ENCODE measurements at regions not wholly inside any gene's neighbourhood (a gene's known extent, or its start where the extent isn't known, plus 50 kb on each side); places are given as distances from the start of the nearest gene placed in this dataset.
"Not testable (repeated sequence)": the region's sequence is repeated elsewhere in the genome, so short reads cannot be mapped to it uniquely, and the experiment has no call there.

DNA sequence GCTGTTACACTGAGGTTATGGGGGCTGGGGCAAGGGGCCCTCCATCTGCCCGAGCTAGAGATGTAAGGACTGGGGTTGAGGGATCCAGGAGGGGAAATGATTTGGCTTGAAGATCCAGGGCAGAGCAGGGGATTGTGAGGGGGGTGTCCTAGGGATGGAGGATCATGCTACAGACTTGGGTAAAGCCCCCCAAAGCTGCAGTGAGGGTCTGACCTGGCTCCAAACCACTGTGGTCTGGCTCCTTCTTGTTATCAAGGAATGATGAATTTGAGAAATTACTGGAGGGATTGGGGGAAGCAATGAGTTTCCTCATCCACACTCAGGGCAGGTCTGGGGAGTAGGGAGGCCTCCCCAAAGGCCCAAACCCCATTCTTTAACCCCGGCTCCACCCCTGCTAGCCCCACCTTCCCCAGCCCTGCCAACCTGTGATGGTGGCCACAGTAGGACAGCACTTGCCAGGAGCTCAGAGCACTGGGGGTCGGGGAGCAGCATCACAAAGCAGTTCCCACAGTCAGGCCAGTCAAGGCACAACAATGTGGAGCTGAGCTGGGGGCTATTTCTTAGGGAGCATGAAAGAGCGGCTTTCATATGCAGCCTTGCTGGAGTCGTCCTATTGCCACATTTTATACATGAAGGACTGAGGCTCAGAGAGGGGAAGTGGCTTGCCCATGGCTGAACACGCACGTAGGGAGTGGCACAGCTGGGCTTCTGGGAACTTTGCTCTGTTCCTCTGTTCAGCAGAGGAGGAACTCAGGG, 165.5 kb downstream of the EFNB1 start:
- no peak for DNase-seq

DNA sequence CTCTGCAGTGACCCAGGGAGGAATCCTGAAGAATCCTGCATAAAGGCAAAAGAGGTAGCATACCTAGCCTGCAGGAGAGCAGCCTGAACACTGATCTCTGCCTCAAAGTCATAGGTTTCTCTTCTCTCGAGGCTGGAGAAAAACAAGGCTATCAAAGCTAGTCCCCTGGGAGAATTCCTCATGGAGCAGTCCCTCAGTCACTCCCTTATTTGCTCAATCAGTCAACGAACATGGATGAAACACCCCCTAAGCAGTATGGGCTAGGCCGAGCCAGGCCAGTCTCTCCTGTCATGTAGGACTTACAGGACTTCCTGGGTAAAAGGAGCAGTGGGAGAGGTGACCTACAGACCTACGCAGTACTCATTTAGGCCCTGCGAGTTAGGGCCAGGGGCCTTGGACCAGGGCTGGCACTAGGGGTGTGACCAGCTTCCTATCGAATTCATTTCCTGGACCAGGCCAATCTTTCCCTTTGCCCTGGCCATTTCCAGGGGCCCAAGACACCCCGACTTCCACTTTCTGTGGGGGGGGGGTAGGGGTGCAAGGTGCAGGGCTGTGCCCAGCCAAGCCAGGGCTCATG, 164.1 kb downstream of the EFNB1 start:
- DNase-seq: no peak

DNA sequence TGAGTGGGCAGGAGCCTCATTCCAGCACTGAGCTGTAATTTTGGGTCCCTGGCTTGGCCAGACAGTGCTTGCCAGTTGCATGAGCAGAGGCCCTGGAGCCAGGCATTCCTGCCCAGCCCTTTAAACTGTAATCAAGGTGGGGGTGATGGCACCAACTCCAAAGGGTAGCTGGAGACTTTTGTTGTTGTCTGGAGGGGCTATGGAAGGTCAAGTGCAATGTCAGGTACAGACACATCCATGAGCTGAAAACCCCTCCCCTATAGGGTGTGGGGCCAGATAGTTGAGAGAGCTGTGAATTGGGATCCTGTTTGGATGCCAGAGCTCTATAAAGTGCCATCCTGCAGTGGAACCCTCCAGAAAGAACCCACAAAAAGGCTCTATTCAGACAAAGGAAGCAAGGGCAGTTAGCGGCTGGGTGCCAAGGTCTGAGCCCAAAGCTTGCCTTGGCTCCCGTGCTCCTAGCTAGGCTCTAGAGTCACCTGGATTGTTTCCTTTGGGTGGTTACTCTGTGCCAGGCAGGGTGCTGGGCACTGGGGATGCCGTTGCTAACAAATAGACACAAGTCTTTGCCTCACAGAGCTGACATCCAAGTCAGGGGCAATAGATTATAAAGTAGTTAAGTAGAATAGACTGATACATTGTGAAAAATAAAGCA, 163.0 kb downstream of the EFNB1 start:
- no peak for DNase-seq

DNA sequence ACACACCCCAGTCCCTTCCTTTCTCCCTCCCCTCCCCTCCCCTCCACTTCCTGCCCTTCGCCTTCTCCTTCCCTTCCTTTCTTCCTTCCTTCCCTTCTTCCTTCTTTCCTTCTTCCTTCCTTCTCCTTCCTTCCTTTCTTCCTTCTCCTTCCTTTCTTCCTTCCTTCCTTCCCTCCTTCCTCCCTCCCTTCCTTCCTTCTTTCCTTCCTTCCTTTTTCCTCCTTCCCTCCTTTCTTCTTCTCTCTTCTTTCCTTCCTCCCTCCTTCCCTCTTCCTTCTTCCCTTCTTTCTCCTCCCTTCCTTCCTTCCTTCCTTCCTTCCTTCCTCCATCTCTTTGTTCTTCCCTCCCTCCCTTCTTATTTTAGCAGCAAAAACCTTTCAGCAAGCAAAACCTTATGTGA, 162.1 kb downstream of the EFNB1 start:
- DNase-seq: no peak

DNA sequence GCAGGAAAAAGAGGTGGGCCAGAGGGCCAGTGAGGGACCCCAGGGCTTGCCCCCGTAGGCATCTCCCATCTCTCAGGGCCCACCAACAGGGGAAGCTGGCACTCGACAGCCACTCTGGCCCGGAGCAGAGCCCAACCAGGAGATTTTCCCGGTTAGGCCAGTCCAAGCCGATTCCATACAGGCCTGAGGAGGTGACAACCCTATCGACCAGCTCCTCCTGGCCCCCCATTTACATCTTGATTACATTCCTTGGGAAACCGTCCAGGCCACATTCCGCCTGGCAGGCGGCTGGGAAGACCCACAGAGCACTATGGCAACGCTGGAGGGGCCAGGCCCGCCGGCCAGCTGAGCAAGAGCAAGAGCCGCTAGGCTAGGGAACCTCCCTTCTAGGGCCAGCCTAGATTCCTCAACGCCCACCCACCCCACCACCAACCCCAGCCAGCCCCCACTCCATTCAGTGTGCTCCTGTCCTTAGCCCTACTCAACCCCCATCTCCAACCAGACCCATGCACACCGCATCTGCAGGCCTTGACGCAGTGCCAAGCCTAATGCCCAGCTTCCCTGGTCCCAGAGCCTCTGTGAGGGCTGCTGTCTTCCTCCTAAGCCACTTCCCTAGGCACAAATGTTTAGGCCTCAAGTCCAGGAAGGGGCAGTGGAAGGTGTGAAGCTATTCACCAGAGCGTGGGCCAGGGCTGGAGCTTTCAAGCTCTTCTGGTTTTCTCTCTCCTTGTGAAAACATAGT, 161.2 kb downstream of the EFNB1 start:
- DNase-seq: no peak

DNA sequence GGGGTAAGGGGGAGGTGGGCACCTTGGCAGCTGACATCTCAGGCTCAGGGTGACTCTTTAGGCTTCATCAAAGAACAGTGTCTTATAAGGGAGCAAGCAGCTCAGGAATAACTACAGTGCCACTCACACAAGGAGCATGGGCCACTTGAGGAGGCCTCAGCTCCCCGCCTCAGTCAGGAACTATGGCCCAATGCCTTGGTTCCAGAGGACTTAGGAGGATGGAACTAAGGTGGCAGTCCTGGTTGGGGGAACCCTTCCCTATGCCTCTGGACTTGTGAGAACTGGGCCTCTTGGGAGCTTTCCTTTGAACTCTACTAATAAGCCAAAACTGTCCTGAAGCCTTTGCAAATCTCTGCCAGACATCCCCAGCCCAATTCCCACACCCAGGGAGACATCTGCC, 160.6 kb downstream of the EFNB1 start:
- no peak for DNase-seq

DNA sequence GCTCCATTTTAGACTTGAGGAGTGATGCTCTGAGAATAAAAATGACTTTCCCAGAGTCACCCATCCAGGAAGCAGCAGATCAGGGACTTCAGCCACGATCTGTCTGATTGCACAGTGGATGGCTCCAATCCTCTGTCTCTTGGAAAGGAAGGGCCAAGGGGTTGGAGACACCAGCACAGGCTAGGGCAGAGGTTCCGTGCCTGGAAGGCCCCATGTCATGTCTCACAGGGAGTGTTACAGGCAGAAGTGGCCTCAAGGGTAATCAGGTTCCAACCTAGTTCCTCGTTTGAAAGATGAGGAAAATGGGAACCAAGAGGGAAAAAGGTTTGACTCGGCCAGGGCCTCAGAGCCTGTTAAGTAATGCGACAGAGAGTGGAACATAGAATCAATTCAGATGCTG, 160.0 kb downstream of the EFNB1 start:
- DNase-seq: no peak

DNA sequence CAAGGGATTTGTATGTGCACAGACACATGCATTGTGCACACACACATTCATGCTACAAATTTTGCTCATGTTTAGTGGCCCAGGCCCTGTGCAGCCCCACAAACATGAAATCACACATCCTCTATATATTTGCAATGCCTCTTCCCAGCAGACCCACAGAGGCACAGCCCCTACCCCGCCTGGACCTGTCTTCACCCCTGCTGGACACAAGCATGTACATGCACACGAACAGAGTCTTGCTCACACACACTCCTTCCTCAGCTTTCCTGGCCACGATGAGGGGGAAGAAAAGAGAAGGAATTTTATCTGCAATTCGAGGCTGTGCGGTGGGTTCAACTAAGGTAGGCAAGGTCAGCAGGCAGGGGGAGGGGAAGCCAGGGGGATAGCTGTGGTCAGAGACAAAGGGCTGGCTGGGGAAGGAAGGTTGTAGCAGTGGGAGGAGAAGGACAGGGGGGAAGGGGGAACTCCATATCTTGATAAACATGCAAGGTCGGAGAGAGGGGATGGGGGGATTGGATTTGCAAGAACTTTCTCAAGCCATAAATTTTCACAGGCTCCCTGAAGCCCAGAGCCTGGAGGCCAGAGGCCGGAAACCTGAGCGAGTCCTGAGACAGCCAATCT, 156.4 kb downstream of the EFNB1 start:
- DNase-seq: no peak

DNA sequence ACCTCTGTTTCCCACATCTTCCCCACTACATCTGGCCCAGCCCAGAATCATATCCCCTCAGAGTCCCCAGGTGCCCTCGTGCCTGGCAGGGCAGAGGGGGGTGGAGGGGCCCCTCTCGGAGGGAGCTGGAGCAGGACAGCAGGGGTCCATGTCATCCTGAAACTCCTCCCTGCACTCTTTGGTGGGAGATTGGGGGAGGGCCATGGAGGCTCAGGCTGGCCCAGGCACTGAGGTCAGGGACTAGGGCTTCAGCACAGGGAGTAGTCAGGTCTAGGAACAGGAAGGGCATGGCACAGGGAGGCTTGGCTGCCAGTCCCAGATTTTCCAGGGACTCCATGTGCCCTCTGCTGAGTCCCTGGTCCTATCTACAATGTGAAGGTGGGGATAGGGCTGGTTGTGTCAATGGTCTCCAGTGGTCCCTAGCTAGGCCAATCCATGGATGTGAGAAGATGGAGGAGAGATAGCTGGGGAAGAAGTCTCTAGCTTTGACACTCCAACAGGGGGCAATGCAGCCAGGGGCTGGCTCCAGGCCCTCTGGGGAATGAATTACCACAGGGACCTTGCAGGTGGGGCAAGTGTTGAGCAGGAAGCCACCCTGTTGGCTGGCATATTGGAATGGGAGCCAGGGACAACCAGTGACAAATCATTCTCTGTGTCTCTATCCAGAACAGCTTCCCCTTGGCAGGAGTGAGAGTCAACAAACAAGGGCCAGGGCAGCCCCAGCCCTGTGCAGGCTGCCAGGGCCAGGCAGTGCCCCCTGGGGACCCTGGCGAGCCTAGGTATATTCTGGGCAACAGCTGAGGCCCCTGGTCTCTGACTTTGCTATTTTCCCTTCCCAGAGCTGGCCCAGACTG, 154.4 kb downstream of the EFNB1 start:
- DNase-seq: no peak

DNA sequence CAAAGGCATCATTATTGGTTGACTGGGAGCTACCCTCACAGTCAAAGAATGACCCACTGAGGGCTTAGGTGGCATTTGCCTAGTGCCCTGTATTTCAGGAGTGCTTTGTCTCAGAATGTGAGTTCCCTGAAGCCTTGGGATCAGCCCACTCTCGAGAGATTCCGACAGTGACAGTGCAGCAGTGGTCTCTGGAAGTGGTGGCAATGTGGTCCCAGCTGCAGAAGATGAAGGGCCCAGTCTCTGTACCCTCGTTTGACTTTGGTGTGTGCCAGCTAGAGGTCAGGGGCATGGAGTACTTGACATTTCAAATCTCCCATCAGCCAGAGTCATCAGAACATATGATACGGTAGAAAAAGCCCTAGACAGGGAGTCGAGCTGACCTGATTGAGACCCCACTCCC, 153.7 kb downstream of the EFNB1 start:
- no peak for DNase-seq

DNA sequence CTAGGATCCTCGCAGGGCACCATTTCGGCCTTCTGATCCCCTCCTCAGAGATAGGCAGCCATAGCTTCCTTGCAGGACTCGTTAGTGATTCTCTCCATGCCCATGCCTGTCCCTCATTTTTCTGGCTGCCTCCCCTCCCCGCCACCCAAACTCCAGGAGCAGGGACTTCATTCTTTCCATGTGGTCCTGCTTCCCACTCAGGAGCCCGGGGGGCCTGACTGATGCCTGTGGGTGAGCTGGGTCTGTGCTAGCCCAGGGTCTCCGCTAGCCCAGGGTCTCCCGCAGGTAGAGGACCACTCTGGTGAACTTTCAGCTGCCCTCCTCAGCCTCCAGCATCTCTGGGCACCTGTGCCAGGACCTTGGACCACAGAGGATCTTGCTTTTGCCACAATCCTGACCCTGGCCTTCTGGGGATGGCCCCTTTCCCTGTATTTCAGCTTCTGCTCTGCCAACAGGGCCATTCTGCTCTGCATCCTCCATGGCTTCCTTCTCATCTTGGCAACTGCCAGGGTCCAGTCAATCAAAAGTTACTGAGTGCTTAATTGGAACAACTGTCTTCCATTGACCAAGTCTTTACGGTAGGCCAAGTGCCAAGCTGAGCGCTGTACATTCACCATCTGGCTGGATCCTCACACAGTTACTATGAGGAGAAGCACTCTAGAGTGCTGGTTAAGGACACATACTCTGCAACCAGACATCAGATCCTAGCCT, 152.2 kb downstream of the EFNB1 start:
- DNase-seq: no peak

DNA sequence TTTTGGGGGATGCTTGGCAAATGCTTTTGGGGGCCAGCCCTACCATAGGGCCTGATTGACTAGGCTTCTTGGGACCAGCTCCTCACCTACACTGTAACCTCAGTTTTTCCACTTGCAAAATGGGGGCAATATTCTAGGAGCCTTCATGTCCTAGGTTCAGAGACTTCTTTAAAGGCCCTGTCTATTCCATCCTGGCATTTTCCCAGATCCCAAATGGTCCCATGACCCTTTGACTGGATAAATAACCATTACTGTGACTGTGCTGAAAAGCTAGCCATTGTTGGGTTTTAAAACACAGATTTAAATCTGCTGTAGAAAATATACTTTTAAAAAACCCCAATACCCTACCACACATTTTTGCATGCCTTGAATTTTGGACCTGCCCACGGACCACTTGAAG, 149.8 kb downstream of the EFNB1 start:
- DNase-seq: no peak

DNA sequence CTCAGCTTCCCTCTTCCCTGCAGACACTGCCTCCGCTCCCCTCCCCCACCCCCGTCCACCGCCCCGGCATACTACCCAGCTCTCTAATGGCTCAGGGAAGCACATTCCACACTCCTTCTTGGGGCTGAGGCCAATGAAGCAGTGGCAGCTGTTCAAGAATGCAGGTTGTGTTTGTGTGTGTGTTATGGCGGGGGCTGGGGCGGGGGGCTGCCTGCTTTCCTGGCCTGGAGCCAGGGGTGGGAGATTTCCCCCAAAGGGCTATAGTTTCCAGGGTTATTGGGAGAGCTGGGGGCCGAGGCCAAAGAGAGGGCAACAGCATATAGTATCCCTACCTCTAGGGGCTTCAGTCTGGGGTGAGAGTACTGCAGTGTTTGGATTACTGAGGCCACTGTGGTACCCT, 149.4 kb downstream of the EFNB1 start:
- DNase-seq: no peak

DNA sequence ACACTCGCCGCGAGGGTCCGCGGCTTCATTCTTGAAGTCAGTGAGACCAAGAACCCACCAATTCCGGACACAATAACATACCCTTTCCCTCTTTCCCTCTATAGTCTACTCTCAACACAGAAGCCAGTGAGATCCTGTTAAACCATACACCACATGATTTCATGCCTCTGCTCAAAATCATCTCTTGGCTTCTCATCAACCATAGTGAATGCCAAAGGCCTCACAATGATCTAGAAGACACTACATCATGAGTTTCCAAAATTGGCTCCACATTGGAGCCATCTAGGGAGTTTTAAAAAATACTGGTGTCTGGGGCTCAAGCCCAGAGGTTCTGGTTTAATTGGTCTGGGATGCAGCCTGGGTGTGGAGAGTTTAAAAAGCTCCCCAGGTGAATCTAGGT, 124.5 kb downstream of the EFNB1 start:
- no peak for DNase-seq

DNA sequence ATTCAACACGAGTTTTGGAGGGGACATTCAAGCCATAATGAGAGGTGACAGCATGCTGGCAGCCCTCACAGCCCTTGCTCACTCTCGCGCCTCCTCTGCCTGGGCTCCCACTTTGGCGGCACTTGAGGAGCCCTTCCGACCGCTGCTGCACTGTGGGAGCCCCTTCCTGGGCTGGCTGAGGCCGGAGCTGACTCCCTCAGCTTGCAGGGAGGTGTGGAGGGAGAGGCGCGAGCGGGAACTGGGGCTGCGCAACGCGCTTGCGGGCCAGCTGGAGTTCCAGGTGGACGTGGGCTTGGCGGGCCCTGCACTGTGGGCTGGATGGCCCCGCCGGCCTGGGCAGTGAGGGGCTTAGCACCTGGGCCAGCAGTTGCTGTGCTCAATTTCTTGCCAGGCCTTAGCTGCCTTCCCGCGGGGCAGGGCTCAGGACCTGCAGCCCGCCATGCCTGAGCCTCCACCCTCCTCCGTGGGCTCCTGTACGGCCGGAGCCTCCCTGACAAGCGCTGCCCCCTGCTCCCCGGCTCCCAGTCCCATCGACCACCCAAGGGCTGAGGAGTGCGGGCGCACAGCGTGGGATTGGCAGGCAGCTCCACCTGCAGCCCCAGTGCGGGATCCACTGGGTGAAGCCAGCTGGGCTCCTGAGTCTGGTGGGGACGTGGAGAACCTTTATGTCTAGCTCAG, 123.3 kb downstream of the EFNB1 start:
- DNase-seq: not testable (repeated sequence)

DNA sequence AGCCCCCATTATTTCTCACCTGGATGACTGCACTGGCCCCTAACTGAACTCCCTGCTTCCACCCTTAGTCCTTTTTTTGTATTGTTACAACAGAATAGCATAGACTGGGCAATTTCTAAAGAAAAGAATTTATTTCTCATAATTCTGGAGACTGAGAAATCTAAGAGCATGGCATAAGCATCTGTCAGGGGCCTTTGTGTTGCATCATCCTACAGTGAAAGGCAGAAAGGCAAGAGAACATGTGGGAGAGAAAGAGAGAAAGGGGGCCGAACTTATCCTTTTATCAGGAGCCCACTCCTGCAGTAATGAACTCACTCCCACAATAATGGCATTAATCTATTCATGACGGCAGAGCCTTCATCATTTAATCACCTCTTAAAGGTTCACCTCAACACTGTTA, 122.1 kb downstream of the EFNB1 start:
- no peak for DNase-seq

DNA sequence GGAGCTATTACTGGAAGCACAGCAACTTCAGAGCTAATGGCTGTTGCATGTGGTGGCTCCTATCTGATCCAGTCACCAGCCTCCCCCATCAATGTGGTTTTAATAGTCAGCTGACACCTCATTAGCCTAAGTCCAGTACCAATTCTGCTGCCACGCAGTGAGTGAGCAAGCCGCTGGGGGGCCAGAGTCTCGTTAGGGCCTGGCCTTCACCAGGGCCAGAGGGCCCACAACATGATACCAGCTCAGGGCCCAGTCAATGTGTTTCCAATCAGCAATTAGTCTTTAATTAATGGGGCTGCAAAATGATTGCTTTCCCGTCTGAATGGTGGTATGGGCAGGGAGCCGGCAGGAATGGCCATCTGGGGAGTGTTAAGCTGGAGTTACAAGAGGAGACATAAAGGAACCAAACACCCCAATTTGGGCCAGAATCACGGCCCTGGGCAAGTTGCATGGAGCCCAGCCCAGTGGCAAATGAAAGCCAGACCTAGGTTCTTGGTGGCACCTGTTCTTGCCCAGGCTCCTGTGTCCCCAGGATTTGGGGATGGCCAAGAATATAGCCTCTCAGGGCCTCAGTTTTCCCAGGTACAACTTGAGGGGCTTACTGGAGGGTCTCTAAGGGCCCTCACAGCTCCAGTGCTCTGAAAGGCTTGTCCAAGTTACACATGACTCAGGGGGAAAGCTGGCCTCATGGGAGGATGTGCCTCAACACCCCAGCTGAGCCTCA, 119.2 kb downstream of the EFNB1 start:
- DNase-seq: no peak

DNA sequence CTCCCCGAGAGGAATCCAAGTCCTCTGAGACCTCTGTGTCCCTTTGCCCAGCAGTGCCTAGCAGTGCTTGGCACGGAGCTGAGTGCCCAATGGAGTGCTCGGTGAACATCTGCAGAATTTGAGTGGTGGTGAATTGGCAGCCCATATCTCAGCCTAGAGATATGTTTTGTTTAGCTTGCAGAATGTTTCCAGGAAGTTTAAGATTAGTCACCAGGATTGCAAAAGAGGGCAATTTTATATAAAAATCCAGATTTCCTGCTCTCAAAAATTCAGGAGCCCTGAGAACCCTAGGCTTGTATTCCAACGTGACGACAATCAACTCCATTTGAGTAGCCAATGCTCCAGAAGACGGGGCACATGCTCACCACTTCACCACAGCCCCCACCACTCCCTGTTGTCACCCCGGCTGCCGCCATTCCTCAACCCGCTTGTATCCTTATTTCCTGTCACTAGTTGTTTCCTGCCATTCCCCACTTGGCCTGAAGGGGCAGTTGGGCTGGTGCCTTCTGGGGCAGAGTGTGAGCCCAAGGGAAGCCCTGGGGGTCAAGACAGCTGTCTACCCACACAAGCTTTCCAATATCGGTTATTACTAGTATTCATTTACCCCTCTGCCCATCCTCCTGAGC, 116.9 kb downstream of the EFNB1 start:
- DNase-seq: no peak

DNA sequence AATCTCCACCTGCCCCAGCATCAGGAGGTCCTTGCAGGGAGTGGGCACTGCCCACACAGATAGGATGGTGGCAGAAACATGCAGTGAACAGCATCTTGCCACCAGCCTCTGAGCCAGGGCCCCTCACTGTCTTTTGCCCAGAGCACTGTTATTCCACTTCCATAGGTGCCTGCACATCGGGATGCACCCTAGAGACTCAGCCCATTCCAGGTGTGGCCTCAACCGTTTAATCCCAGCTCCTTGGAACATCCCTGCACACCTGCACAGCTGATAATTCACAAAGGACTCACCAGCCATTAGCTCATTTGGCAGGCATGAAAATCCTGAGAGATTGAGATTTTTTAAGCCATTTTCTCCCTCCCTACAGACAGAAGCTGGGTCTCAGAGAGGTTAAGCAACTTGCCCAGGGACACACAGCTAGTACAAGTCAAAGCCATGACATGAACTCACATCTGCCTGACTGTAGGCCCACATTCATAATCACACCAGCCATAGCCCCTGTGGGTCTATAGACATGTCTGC, 116.3 kb downstream of the EFNB1 start:
- DNase-seq: no peak

DNA sequence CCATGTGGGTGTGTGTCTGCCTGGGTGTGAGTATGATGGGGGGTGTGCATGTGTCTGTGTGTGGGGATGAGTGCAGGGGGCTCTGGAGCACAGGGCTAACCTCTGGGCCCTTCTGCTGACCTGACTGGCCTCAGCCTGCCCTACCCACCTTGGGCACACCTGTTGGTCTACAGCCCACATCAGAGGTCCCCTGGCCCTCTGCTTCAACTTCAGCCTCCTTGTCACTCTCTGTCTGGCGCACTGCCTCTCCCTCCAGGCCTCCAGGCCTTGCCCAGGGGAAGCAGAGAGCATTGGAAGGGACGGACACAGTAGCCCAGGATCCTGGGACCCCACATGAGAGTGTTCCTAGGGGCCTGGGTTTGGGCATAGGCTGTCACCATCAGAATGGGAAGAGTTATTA, 115.4 kb downstream of the EFNB1 start:
- no peak for DNase-seq
